ENCODE measurements at regions not wholly inside any gene's neighbourhood (a gene's known extent, or its start where the extent isn't known, plus 50 kb on each side); places are given as distances from the start of the nearest gene placed in this dataset.

- TF ChIP-seq CTCF (IDR thresholded peaks at IDR 0.05; ENCODE audit: low read depth, low read length) (no peak), EZH2phosphoT487 (IDR thresholded peaks at IDR 0.05; ENCODE audit: low read depth) (no peak)
Observed at GRCh38 chr3:153440311-153440710, 278.3 kb downstream of the RAP2B start.
